SJSA1 (cell line): ENCODE measurements at regions not wholly inside any gene's neighbourhood (a gene's known extent, or its start where the extent isn't known, plus 50 kb on each side); places are given as distances from the start of the nearest gene placed in this dataset.
A peak's percentile ranks its signal among the peaks of the same experiment; 100 is the strongest.
"Not testable (repeated sequence)": the region's sequence is repeated elsewhere in the genome, so short reads cannot be mapped to it uniquely, and the experiment has no call there.

Experiments
- DNase-seq, 2 experiments: peaks; one replicate each; pipeline ENCODE4 v3.0.0-alpha.2; 2015 to 2020; ENCODE audit warnings: low spot score in 2 of 2, low read depth in 1 of 2
- H3K27ac ChIP-seq: fragments of 250-450 bp; sonication (Bioruptor Pico); 2 replicates; pipeline ENCODE4 v1.5.1; 2020; ENCODE audit warnings: mild to moderate bottlenecking, moderate library complexity
- H3K27me3 ChIP-seq: fragments of 250-450 bp; sonication (Bioruptor Pico); replicated peaks from 2 replicates; pipeline ENCODE4 v1.5.1; 2020; ENCODE audit warnings: mild to moderate bottlenecking, moderate library complexity
- H3K36me3 ChIP-seq: fragments of 250-450 bp; sonication (Bioruptor Pico); 2 replicates; pipeline ENCODE4 v1.5.1; 2020; ENCODE audit warnings: mild to moderate bottlenecking
- H3K4me1 ChIP-seq: fragments of 250-450 bp; sonication (Bioruptor Pico); replicated peaks from 2 replicates; pipeline ENCODE4 v1.6.1; 2021; ENCODE audit warnings: mild to moderate bottlenecking
- H3K4me3 ChIP-seq: fragments of 250-450 bp; sonication (Bioruptor Pico); 2 replicates; pipeline ENCODE4 v1.5.1; 2020; ENCODE audit warnings: mild to moderate bottlenecking
- H3K9me3 ChIP-seq: fragments of 250-450 bp; sonication (Bioruptor Pico); replicated peaks from 2 replicates; pipeline ENCODE4 v1.5.1; 2020; ENCODE audit warnings: mild to moderate bottlenecking

GRCh38 chr22:11312640-11313039 lies 4215.4 kb upstream of the OR11H1 start:
- not testable (repeated sequence) for H3K4me1 ChIP-seq, H3K27ac ChIP-seq, H3K27me3 ChIP-seq, H3K36me3 ChIP-seq, DNase-seq, H3K4me3 ChIP-seq, H3K9me3 ChIP-seq

- H3K9me3 ChIP-seq, H3K4me1 ChIP-seq, H3K27me3 ChIP-seq, H3K4me3 ChIP-seq, H3K36me3 ChIP-seq, DNase-seq, H3K27ac ChIP-seq: not testable (repeated sequence)
Measured at GRCh38 chr22:11313040-11313759, 4214.8 kb upstream of the OR11H1 start.

GRCh38 chr22:11318633-11319032 lies 4209.4 kb upstream of the OR11H1 start:
- not testable (repeated sequence) for H3K27ac ChIP-seq, H3K36me3 ChIP-seq, H3K9me3 ChIP-seq, DNase-seq, H3K4me1 ChIP-seq, H3K4me3 ChIP-seq, H3K27me3 ChIP-seq

DNA sequence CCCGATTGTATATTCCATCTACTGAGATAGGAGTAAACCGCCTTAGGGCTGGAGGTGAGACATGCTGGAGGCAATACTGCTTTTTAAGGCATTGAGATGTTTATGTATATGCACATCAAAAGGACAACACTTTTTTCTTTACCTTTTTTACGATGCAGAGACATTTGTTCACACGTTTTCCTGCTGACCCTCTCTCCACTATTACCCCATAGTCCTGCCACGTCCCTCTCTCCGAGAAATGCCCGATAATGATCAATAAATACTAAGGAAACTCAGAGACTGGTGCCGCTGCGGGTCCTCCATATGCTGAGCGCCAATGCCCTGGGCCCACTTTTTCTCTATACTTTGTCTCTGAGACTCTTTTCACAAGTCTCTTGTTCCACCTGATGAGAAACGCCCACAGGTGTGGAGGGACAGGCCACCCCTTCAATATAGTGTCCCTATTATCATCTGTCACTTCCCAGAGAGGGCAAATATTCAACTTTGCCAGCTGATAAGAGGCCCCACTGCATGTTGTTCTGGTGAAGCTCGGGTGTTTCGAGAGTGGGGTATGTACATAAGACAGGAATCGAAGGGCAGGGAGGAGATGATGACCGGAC lies 4203.5 kb upstream of the OR11H1 start:
- H3K27me3 ChIP-seq, H3K4me3 ChIP-seq, H3K27ac ChIP-seq, H3K9me3 ChIP-seq, H3K36me3 ChIP-seq, H3K4me1 ChIP-seq, DNase-seq: not testable (repeated sequence)

DNA sequence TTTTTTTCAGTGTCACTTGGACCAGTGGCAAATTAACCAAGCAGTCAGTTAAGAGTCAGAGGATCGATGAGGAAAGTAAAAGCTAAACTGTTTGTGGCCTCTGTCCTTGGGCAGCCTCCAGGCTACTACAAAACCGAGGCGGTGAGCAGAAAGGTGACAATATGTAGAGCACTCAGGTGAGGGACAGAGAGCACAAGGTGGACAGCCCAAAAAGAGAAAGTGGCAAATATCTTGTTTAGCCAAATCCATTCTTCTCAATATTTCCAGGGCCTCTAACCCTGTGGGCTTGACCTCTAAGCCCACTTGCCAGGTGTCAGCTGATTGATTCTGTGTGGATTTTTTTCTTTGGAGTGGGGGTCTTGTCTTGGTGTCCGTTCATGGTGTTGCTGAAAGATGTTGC lies 4202.2 kb upstream of the OR11H1 start:
- Histone ChIP-seq H3K9me3 (no peaks in the 10 kb centered on the region), H3K36me3 (no peaks in the 10 kb centered on the region), H3K27ac (no peak overlapping the region), H3K4me3 (no peak overlapping the region), H3K4me1 (no peaks in the 10 kb centered on the region), H3K27me3 (no peaks in the 10 kb centered on the region)
- DNase-seq: no peak

GRCh38 chr22:11341387-11342068 lies 4186.5 kb upstream of the OR11H1 start:
- not testable (repeated sequence) for H3K36me3 ChIP-seq, H3K4me1 ChIP-seq, H3K9me3 ChIP-seq, H3K27ac ChIP-seq, H3K4me3 ChIP-seq, H3K27me3 ChIP-seq
- peak in 1 of 2 experiments; percentile 40 for DNase-seq

DNA sequence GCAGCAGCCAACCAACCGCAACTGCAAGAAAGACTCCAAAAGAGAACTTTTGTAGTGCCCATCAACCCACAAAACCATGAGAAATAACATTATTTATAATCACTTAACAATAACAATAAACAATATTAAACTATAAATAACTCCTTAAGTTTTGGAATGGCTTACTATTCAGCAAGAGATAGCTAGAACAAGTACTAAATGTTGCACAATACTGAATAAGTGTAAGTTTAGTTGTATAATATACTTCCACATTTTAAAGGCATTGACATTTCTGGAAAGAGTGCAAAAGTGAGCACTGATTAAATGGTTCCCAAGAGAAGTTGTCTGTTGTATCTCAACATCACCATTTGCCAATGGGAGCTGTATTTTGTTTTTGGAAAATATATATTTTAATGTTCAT lies 4176.8 kb upstream of the OR11H1 start:
- H3K27me3 ChIP-seq, H3K4me1 ChIP-seq: not testable (repeated sequence)

DNA sequence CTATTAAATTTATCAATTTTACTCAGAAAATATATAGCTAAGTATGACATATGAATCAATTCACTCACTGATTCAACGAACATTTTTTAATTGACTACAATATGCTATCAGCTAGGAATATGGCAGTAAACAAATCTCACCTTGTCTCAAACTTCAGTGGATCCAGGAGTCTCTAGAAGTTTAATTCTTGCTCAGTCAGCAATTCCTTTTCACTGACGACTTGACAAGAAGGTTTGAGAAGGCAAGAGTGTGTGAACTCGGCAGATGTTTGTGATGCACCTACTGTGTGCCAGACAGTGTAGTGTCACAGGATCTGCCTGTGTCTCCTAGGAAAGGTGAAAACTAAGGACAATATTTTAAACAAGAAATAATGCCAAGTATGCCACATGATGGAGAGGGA lies 4175.7 kb upstream of the OR11H1 start:
- not testable (repeated sequence) for H3K4me3 ChIP-seq, H3K4me1 ChIP-seq, H3K36me3 ChIP-seq

More for the DNA sequence above, 4176.8 kb upstream of the OR11H1 start:
- not testable (repeated sequence) for DNase-seq, H3K9me3 ChIP-seq, H3K36me3 ChIP-seq, H3K4me3 ChIP-seq, H3K27ac ChIP-seq

GRCh38 chr22:11360632-11361031 lies 4167.4 kb upstream of the OR11H1 start:
- Histone ChIP-seq H3K4me1 (no peaks in the 10 kb centered on the region), H3K4me3 (no peak overlapping the region), H3K36me3 (no peaks in the 10 kb centered on the region), H3K27me3 (no peaks in the 10 kb centered on the region), H3K27ac (no peak overlapping the region), H3K9me3 (no peaks in the 10 kb centered on the region)
- no peak for DNase-seq

More for the DNA sequence above, 4175.7 kb upstream of the OR11H1 start:
- DNase-seq, H3K27ac ChIP-seq, H3K27me3 ChIP-seq, H3K9me3 ChIP-seq: not testable (repeated sequence)

DNA sequence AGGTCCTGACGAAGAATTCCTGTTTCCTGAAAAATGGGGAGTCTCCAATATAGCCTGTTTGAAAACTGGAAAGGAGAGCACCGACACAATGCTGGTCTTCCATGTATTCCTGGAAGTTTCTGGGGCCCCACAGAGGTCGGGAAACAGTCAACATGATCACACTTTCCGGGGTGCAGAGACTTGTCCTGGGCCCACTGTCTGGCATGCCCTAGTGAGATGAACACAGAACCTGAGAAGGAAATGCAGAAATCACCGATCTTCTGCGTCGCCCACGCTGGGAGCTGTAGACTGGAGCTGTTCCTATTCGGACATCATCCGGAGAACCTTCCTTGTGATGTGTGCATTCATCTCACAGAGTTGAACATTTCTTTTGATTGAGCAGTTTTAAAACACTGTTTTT lies 4166.5 kb upstream of the OR11H1 start:
- not testable (repeated sequence) for H3K9me3 ChIP-seq, H3K36me3 ChIP-seq, H3K4me1 ChIP-seq, H3K27ac ChIP-seq, H3K4me3 ChIP-seq, DNase-seq, H3K27me3 ChIP-seq

GRCh38 chr22:11369612-11370307 lies 4158.2 kb upstream of the OR11H1 start:
- not testable (repeated sequence) for H3K36me3 ChIP-seq, H3K4me3 ChIP-seq, H3K9me3 ChIP-seq

GRCh38 chr22:11370311-11370710 lies 4157.7 kb upstream of the OR11H1 start:
- not testable (repeated sequence) for DNase-seq, H3K4me1 ChIP-seq, H3K27ac ChIP-seq, H3K27me3 ChIP-seq, H3K9me3 ChIP-seq, H3K4me3 ChIP-seq, H3K36me3 ChIP-seq

More at GRCh38 chr22:11369612-11370307, 4158.2 kb upstream of the OR11H1 start:
- not testable (repeated sequence) for H3K27ac ChIP-seq, H3K27me3 ChIP-seq, DNase-seq, H3K4me1 ChIP-seq
